ENCODE measurements at regions not wholly inside any gene's neighbourhood (a gene's known extent, or its start where the extent isn't known, plus 50 kb on each side); places are given as distances from the start of the nearest gene placed in this dataset.
"Not testable (repeated sequence)": the region's sequence is repeated elsewhere in the genome, so short reads cannot be mapped to it uniquely, and the experiment has no call there.

DNA sequence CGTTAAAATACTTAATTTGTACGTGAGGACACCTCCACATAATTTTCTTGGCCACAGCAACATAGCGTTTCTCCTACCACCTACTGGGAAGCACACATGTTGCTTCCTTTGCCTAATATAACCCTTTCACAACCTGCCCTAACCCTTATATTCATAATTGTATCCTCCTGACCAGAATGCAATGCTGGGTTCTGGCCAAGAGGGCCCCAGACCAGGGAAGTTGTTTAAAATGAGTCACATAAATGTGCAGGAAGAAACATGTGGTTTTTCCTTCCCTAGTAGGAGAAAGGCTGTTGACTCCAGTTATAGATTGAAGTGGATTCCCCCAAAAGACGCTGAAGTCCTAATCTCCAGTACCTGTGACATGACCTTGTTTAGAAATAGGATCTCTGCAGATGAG, 187.3 kb downstream of the NUFIP1 start:
- Histone ChIP-seq H3K36me3 (no peaks in the 10 kb centered on the region), H3K27me3 (no peaks in the 10 kb centered on the region), H3K4me1 (no peaks in the 10 kb centered on the region), H3K27ac (no peak overlapping the region), H3K4me3 (no peak overlapping the region), H3K9me3 (no peaks in the 10 kb centered on the region)
- in situ Hi-C loops (cut with MboI; ENCODE audit: low sequenced_read_pairs in 4 of 4) (no loop called here), intact Hi-C loops (cut with DNase I; ENCODE audit: low total_unique reads) (no loop called here)
- TF ChIP-seq, protein P1, sequence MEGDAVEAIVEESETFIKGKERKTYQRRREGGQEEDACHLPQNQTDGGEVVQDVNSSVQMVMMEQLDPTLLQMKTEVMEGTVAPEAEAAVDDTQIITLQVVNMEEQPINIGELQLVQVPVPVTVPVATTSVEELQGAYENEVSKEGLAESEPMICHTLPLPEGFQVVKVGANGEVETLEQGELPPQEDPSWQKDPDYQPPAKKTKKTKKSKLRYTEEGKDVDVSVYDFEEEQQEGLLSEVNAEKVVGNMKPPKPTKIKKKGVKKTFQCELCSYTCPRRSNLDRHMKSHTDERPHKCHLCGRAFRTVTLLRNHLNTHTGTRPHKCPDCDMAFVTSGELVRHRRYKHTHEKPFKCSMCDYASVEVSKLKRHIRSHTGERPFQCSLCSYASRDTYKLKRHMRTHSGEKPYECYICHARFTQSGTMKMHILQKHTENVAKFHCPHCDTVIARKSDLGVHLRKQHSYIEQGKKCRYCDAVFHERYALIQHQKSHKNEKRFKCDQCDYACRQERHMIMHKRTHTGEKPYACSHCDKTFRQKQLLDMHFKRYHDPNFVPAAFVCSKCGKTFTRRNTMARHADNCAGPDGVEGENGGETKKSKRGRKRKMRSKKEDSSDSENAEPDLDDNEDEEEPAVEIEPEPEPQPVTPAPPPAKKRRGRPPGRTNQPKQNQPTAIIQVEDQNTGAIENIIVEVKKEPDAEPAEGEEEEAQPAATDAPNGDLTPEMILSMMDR (IDR thresholded peaks at IDR 0.05 in 4 of 5, conservative IDR thresholded peaks at IDR 0.05 in 1 of 5): no peak
- no peak for TF ChIP-seq POLR2A (IDR thresholded peaks at IDR 0.05)
- ATAC-seq: no peak
- no peak for DNase-seq

DNA sequence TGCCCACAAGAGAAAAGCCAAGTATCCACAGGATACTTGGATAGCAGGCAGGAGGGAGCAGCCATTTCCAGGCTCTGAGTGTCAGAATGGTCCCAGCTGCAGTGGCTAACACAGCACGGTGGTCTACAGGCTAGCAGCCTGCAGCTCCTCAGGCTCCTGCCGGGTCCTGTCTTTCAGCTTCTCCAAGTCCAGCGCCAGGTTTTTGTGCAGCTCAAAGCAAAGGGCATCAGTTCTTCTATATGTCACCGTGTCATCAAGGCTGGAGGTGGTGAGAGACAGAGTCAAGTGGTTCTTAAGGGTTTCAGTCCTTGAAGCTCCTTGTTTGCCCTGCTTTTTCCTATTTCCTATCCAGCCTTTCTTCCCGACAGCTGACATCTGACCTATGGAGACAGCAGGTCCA, 188.6 kb downstream of the NUFIP1 start:
- in situ Hi-C loops (cut with MboI; ENCODE audit: low sequenced_read_pairs in 4 of 4) (no loop called here), intact Hi-C loops (cut with DNase I; ENCODE audit: low total_unique reads) (no loop called here)
- Histone ChIP-seq H3K27ac (no peak overlapping the region), H3K4me3 (no peak overlapping the region), H3K27me3 (no peaks in the 10 kb centered on the region), H3K36me3 (no peaks in the 10 kb centered on the region), H3K9me3 (no peaks in the 10 kb centered on the region), H3K4me1 (no peaks in the 10 kb centered on the region)
- no peak for DNase-seq
- no peak for ATAC-seq
- TF ChIP-seq, protein P1 (IDR thresholded peaks at IDR 0.05 in 4 of 5, conservative IDR thresholded peaks at IDR 0.05 in 1 of 5): no peak
- no peak for TF ChIP-seq POLR2A (IDR thresholded peaks at IDR 0.05)

DNA sequence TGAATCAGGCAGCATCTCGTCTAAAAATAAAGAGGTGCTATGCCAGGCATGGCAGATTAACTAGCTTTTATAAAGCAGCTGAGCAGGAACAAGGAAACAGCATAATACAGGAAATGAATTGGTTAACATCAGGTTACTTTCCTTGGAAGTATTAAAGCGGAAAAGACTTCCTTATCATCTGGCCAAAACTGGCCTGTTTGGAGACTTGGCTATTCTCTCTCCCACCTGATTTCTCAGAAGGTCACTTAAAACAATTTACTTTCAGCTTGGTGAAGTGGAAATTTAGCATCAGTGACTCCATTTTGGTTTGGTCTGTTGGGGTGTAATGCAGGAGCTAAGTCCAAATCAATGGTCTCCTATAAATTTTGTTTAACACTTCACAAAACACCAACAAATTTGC, 191.6 kb downstream of the NUFIP1 start:
- no peak for ATAC-seq
- Histone ChIP-seq H3K4me1 (no peaks in the 10 kb centered on the region), H3K27ac (no peak overlapping the region), H3K9me3 (no peaks in the 10 kb centered on the region), H3K36me3 (no peaks in the 10 kb centered on the region), H3K4me3 (no peak overlapping the region), H3K27me3 (no peaks in the 10 kb centered on the region)
- TF ChIP-seq, protein P1 (IDR thresholded peaks at IDR 0.05 in 4 of 5, conservative IDR thresholded peaks at IDR 0.05 in 1 of 5): no peak
- no peak for TF ChIP-seq POLR2A (IDR thresholded peaks at IDR 0.05)
- intact Hi-C loops (cut with DNase I; ENCODE audit: low total_unique reads) (no loop called here), in situ Hi-C loops (cut with MboI; ENCODE audit: low sequenced_read_pairs in 4 of 4) (no loop called here)
- DNase-seq: no peak

DNA sequence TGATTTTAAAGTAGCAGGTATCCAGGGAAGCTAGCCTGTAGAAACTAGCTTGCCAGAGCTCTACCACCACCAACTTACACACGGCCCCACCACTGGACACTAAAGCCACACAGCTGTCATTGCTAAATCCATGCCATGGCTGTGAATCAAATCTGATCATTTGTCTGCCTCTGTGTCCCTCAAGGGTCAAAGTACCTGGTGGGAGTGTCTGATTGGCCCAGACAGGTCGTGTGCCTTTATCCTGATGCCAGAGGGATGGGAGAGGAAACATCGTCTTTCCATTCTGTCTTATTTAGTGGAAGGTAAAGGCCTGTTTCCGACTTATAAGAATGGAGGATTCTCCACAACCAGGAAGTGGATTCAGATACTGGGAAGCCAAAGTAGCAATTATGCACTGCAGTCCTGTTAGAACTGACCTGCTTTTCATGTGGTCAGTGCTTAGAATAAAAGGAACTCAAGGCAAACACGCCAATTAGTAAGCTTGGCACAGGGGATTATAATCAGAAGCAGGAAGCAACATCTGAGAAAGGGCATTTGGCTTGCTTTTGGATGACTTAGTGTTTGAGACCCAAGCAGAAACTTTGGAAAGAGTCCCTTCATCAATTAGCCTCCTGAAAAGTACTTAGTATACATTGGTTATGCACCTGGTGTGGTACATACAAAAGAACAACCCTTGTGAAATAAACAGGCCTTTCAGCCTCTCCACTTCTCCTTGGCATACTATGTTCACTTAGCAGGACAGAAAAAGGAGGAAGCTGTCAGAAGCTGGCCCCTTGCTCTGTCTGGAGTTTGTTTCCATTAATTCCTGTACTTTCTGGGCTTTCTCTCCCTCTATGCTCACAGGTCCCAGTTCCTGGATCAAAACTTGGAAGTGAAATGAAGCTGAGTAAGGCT, 192.4 kb downstream of the NUFIP1 start:
- no peak overlapping the region for H3K4me3 ChIP-seq
- DNase-seq: no peak
- H3K36me3 ChIP-seq: no peaks in the 10 kb centered on the region
- no peaks in the 10 kb centered on the region for H3K9me3 ChIP-seq
- H3K27me3 ChIP-seq: no peaks in the 10 kb centered on the region
- in situ Hi-C loops (cut with MboI; ENCODE audit: low sequenced_read_pairs in 4 of 4): no loop called here
- no peak overlapping the region for H3K27ac ChIP-seq
- TF ChIP-seq POLR2A (IDR thresholded peaks at IDR 0.05): no peak
- TF ChIP-seq, protein P1 (IDR thresholded peaks at IDR 0.05 in 4 of 5, conservative IDR thresholded peaks at IDR 0.05 in 1 of 5): no peak
- H3K4me1 ChIP-seq: no peaks in the 10 kb centered on the region
- no peak for ATAC-seq
- intact Hi-C loops (cut with DNase I; ENCODE audit: low total_unique reads): no loop called here

DNA sequence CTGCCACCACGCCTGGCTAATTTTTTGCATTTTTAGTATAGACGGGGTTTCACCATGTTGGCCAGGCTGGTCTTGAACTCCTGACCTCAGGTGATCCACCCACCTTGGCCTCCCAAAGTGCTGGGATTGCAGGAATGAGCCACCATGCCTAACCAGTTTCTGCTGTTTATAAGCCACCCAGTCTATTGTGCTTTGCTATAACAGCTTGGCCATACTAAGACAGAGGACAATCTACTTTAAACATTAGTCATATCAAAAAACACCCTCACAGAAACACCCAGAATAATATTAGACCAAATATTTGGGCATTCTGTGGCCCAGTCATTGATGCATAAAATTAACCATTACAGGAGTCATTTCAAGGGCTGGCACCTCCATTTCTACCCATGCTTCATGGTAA, 193.2 kb downstream of the NUFIP1 start:
- ATAC-seq; intact Hi-C loops (cut with DNase I; ENCODE audit: low total_unique reads); H3K36me3 ChIP-seq; H3K4me1 ChIP-seq; H3K27me3 ChIP-seq; H3K9me3 ChIP-seq; H3K4me3 ChIP-seq; DNase-seq; H3K27ac ChIP-seq; in situ Hi-C loops (cut with MboI; ENCODE audit: low sequenced_read_pairs in 4 of 4): not testable (repeated sequence)
